AG08395 (cell line): ENCODE measurements at regions not wholly inside any gene's neighbourhood (a gene's known extent, or its start where the extent isn't known, plus 50 kb on each side); places are given as distances from the start of the nearest gene placed in this dataset.
A peak's percentile ranks its signal among the peaks of the same experiment; 100 is the strongest.
"Not testable (repeated sequence)": the region's sequence is repeated elsewhere in the genome, so short reads cannot be mapped to it uniquely, and the experiment has no call there.

Experiments
- DNase-seq: peaks from one replicate; pipeline ENCODE4 v3.0.0; 2012; ENCODE audit warnings: mixed read lengths, low spot score

DNA sequence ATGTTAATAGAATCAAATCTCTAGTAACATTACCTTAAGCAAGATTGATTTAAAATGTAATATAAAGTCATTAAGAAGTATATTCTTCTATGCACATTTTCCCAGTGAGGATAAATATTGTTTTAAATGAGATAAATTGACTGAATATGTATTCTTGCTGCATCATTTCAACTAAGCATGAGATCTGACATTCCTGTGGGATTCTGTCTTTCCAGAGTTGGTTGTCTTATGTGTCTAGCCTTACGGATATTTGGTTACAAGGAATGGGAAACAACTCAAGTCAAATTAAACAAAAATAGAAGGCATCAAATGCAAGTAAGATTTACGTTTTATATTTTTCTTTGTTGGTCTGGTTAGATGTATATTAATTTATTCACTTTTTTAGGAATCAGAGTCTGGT, 287.5 kb downstream of the PTGER3 start:
- DNase-seq = peak; percentile 22

DNA sequence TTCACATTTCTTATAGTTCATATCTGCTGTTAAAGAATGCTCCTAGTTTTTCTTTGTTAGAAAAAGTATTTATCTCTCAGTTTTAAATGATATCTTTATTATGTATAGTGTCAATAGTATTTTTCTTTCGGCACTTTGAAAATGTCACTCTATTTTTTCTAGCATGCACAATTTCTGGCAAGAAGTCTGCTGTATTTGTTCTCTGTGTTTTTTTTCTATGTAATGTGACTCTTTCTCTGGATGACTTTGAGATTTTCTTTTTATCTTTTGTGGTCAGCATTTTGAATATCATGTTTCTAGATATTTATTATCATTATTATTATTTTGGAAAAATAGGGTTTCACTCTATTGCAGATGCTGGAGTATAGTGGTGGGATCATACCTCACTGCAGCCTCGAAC, 285.2 kb downstream of the PTGER3 start:
- DNase-seq = no peak

DNA sequence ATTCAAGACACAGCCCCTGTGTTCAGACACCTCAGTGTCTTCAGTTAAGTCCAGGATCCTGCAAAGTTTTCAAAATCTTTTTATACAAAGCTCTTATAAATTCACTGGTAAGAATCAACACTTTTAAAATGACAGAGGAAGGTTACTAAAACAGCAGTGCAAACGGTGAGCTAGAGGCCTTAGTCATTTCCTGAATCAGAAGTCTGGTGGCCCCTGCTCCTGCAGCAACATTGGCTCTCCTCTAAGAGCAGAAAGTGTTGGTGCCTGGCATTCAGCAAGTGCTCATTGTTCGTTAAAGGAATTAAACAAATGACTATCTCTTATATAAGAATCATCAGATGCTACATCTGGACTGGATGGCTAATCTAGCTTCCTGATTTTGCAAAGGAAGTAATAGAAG, 282.9 kb downstream of the PTGER3 start:
- peak; percentile 21 for DNase-seq

DNA sequence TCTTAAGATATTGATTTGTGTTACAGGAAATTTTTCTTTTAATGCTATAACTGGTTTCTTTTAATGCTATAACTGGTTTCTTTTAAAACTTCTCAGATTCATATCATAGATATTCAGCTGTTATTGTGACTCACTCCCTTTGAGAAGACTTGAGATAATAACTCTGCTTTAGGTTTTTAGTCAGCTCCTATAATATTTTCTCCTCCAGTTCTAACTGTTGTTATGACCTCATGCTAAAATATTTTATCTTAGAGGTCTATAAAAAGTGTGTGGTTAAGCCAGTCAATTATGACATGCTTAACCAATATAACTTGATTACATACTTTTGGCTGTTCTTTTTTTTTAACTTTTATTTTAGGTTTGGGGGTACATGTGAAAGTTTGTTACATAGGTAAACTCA, 280.2 kb downstream of the PTGER3 start:
- peak; percentile 50 for DNase-seq

DNA sequence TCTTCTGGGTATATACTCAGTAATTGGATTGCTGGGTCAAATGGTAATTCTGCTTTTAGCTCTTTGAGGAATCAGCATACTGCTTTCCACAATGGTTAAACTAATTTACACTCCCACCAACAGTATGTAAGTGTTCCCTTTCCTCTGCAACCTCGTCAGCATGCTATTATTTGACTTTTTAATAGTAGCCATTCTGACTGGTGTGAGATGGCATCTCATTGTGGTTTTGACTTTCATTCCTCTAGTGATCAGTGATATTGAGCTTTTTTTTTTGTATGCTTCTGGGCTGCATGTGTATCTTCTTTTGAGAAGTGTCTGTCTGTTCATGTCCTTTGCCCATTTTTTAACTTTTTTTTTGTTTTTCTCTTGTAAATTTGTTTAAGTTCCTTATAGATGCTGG, 279.4 kb downstream of the PTGER3 start:
- DNase-seq = no peak

DNA sequence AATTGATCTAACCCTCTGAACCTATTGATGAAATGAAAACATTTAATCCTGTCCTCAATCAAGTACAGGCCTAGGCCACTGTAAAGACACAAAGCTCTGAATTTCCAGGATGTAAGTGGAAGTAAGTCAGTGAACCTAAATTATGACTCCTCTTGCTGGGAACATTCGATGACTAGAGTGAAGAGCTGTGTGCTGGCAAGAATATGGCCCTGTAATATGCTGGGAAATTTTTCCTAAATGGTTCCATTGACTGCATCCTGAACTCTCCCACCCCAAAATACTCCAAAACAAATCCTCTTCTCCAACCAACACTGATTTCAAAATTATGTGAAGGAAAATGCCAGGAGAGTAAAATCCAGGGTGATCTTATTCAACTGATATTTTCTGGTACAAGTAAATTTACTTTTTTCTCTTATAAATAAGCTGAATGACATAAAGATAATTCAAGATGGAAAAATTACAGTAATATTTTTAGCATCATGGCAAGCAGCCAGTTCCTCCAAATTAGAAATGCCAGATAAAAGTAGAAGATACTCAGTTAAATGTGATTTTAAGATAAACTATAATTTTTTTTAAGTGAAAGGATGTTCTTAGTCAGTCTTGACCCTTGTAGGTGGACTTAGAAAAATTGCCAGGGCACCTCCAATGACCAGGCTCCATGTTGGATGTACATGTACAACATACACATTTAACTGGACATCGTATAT, 269.4 kb downstream of the PTGER3 start:
- DNase-seq = no peak

DNA sequence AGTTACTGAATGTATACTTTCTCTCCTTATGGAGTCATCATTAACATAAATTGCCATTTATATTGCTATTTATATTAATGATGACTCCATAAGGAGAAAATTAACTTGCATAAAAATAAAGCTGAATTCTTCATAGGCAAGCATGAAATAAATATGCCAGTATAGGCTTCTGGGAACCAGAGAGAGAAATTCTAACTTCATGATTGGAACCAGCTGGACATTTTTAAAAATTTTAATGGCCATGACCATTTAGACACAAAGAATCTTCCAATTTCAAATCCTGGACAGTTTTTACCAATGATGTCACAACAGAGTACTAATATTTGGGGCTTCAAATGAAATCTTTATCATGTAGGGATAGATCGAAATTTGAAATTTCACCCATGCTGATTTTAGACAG, 268.7 kb downstream of the PTGER3 start:
- peak; percentile 21 for DNase-seq

DNA sequence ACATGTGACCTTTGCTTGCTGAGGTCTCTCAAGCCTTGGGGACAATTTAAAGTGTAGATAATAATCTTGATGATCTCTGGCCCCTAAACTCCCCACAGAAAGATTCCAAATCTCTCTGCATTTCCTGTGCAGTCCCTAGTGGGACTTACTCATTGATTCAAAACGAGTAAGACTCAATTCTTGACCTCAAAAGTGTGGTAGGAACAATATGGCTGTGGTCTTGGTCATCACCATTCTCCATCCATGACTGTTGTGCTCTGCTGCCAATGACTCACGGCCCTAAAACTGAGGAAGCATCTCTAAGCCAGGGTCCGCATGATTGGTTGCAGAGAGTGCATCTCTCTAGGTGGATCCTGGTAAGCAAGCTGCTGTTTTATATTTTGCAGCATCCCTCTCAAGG, 268.0 kb downstream of the PTGER3 start:
- peak; percentile 89 for DNase-seq

DNA sequence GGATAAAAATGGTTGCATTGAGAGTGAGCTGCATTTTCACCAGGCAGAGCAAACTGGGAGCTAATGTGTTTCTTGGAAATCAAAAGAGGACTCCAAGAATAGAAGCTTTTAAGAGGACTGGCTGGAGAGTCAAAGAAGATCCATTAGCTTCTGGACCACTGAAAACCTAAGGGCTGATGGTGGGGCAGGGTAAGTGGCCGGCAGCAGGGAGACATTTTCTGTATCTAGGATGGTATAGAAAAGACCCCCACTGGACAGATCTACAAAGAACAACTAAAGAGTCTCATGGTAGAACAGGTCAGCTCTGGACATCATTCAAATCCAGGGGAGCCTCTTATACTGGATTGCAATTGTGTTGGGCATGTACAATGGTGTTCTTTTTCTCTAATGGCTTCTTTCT, 262.3 kb downstream of the PTGER3 start:
- DNase-seq = no peak

DNA sequence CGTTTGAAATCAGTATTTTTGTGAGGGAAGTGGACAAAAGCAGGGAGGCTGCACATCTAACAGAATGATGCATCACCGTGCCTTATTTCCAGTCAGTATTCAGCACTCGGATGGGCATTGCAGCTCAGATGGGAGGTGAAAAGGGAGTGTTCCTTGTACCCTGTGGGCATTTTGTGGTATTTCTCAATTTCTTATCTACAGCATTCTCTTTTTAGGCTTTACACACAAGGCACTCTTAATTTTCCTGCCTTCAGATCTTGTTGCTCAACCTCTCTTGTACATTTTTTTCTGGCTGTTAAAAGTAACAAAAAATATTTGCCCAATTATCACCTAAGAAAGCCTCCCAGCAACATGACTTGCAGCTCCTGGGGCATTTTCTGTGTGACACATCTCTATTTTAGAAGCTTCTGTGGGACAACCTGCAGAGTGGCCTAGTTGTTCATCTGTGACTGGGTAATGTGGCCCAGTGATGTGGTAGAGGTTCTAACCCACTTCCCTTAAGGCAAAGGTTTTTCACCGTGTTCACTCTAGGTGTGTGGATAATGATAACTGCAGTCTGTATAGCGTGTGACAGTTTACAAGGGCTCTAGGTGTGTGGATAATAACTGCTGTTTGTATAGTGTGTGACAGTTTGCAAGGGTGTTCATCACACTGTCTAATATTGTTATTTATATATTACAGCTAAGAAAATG, 257.2 kb downstream of the PTGER3 start:
- no peak for DNase-seq

DNA sequence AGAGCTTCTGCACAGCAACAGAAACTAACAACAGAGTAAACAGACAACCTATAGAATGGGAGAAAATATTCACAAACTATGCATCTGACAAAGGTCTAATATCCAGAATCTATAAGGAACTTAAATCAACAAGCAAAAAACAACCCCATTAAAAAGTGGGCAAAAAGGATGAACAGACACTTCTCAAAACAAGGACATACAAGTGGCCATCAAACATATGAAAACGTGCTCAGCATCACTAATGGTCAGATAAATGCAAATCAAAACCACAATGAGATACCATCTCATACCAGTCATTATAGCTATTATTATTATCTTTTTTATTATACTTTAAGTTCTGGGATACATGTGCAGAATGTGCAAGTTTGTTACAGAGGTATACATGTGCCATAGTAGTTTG, 252.6 kb downstream of the PTGER3 start:
- DNase-seq = not testable (repeated sequence)

DNA sequence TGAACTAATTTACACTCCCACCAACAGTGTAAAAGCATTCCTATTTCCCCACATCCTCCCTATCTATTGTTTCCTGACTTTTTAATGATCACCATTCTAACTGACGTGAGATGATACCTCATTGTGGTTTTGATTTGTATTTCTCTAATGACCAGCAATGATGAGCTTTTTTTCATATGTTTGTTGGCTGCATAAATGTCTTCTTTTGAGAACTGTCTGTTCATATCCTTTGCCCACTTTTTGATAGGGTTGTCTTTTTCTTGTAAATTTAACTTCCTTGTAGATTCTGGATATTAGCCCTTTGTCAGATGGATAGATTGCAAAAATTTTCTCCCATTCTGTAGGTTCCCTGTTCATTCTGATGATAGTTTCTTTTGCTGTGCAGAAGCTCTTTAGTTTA, 251.3 kb downstream of the PTGER3 start:
- not testable (repeated sequence) for DNase-seq

DNA sequence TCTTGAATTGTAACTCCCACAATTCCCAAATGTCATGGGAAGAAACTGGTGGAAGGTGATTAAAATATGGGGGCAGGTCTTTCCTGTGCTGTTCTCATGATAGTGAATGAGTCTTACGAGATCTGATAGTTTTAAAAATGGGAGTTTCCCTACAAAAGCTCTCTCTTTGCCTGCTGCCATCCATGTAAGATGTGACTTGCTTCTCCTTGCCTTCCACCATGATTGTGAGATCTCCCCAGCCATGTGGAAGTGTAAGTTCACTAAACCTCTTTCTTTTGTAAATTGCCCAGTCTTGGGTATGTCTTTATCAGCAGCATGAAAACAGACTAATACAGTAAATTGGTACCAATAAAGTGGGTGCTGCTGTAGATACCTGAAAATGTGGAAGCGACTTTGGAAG, 245.0 kb downstream of the PTGER3 start:
- DNase-seq = not testable (repeated sequence)

DNA sequence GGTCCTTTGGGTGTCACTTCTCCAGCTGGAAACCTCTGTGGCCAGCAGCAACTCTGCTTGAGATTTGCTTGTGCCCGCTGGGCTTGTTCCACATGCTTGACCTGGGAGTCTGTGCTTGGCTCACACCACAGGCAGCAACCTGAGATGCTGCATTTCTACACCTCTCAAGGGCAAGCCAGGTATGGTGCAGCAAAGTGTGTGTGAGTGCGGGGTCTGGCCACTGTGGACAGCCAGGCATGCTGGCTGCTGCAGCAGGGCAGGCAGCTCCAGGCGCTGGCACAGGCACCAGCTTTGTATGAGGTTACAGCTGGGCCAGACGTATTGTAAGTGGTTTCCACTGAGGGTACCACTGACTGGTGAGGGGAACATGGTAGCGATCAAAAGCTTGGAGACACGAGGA, 242.0 kb downstream of the PTGER3 start:
- no peak for DNase-seq

DNA sequence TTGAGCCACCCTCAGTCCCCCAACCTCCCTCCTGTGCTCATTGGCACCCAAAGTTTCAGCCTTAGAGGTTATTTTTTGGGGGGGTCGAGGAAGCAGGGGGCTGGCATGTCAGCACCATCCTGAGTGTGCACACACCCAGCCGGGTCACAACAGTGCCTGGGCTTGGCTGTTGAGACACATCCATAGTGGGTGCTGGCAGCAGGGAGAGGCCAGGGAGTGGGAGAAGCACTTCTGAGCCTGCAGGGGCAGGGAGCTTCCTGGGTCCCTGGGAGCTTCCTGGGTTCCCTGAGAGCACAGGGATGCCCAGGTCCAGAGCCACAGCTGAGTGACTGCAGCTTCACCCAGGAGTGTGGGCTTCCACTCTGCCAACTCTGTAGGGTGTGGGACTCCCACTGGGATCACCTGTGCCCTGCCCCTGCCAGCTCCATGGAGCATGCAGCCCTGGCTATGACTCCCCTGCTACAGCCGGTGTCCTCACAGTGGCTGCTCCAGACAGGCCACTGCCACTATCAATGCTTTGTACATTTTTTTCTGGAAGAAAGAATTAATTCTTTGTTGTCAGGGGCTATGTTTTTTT, 240.4 kb downstream of the PTGER3 start:
- DNase-seq = no peak

DNA sequence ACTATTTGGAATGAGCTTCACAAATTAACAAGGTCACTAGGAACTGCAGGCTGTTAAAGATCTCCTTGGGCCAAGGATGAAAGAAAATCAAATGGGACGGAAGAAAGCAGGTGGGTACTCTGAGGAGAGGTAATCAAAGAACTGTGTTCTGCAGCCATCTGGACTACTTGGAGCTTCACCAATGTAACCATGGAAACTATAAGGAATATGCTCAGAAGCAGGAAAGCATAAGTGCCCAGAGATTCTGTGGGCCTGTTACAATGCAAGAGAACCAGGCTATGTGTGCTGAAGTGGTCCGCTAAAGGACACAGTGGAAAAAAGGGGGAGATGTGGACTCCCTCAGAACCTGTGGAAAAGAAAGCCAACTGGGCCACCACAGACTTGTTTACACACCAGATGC, 238.5 kb downstream of the PTGER3 start:
- DNase-seq = no peak

DNA sequence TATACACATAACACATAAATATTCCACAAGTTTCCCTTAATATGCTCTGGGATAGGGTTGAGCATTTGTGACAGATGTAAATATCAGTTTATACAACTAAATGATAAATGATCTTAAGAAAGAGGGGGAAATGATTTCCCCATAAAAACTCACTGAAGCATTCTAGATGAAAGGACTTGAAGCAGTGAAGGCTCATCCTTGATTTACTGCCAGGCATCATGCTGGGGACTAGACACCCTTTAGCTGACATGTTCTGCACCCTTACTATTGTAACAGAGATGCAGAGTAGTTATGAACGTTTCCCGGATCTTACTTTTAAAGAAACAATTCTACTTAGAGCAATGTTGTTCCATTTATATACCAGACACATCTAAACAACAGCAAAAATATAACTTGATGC, 235.8 kb downstream of the PTGER3 start:
- DNase-seq = no peak

DNA sequence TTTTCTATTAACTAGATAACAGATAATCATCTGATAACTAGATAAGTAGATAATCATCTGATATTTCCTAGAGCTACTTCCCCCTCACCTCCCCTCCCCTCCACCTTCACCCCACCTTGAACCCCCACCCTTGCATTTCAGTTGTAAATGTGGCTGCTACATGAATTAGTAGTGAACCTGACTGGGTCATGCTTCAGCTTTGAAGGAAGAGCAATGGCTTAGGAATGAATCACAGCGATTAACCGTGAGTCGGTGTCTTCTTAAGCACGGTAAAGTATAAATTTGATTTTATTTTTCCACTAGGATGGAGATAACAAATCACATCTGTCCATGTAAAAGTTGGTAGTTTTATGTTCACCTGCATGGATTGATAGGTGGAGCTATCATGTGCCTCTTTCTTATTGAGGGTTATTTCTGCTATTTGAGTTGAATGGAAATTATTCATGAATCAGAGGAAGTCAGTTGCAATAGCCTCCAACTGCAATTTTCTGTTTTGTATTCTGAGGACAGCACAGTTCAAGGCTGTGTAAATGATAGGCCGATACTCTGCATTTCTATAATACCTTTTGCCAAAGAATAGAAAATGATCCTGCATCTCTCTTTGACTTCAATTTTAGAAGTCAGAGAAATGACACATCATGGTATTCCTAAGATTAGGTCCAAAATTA, 235.0 kb downstream of the PTGER3 start:
- DNase-seq = no peak

DNA sequence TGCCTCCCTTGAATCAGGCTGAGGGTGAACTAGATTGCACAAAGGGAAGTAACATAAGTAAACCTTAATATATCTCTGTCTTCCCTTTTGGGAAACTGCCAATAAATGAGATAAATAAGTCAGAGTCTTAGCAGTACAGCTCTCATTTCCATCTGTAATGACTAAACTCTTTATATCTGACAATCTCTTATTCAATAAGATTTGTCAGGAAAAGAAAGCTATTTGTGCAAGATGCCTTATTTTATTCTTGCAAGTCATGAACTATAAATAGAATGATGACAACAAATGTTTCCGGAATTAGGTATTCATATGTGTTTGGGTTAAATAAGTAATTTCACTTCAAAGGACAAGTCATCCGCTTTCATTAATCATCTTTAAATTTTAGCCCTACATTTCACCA, 229.2 kb downstream of the PTGER3 start:
- DNase-seq = peak; percentile 34

DNA sequence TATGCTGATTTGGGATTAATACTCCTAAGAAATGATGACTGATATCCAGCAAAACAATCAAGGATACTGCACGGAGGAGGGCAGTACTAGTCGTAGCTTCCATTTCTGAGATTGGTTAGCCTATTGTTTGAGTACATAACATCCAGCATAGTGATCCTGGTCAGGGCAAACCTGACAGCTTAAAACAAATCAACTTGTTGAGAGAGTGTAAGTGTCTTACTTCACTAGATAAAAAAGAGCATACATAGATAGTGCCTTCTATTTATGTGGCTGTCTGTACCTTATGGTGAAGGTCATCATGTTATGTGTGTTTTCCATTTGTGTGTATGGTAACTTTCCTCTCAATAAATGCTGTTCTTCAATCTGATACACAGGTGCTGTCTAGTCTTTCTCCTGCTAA, 228.4 kb downstream of the PTGER3 start:
- DNase-seq = no peak

DNA sequence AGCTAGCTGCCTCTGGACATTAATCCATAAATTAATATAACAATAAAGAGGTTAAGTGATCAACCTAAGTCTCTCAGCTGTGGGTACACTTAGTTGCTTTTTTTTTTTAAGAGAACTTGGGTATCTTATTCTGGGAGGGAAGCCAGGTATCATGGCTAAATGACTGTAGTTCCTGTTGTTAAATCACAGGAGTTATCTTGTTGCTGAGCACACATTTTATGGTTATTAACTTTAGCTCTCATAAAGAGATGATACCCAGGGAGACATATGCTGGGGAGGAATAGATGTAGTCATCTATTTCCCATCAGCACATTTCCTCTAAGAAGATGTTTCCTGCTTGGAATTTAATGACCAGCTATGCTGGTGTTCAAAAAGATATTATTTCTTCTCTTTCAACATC, 227.8 kb downstream of the PTGER3 start:
- DNase-seq = no peak

DNA sequence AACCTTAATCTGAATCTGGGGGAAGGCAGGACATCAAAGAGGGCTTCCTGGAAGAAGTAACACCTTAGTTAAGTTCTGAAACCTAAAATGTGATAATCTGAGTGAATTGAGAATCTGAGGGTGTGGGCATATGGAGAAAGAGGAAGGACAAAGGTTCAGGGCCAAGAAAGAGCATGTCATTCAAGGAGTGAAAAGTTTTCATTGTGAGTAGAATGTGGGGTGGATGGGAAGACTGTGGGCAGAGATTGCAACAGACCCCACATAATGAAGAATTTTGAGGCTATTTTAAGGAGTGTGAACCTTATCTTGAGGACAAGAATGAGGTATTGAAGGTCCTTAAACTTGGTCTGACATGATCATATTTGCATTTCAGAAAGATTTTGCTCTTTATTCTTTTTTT, 227.2 kb downstream of the PTGER3 start:
- no peak for DNase-seq

DNA sequence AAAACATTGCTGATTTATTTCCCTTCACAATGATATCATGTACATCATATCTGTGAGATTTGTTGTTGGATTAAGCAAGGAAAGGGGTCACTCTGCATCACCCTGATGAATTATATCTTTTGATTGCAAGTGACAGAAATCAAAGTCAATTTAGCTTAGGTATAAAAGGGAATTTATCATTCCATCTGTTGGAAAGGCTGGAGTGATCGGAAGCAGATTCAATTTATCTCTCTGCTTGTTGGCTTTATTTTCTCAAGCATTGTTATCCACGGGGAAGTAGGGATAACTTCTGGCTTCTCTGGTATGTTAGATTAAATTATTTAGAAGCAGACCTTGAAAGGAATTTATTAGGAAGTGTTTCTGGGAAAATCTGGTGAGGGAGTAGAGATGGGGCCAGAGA, 226.6 kb downstream of the PTGER3 start:
- DNase-seq = no peak
